ENCODE measurements at regions not wholly inside any gene's neighbourhood (a gene's known extent, or its start where the extent isn't known, plus 50 kb on each side); places are given as distances from the start of the nearest gene placed in this dataset.

DNA sequence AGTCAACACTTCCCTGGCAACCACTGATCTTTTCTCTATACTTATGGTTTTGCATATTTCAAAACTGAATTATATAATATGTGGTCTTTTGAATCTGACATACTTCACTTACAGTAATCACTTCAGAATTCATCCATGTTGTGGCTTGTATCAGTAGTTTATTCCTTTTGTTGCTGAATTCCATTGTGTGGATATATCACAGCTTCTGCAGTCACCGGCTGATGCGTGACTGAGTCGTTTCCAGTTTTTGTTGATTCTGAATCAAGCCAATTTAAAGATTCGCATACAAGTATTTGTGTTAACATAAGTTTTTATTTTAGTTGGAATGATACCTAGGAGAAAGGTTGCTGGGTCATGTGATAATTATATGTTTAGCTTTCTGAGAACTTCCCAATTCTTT is 672.5 kb upstream of the ANKRD30A start:
- H3K27ac ChIP-seq (ENCODE audit: insufficient read depth, low read depth, low read length) = no peak overlapping the region
- POLR2A ChIA-PET = no interaction called here

More for the DNA sequence above, 672.5 kb upstream of the ANKRD30A start:
- H3K4me2 ChIP-seq (ENCODE audit: insufficient read depth, low read length) = no peak overlapping the region
- no peaks in the 10 kb centered on the region for H3K27me3 ChIP-seq (ENCODE audit: control insufficient read depth in 2 of 2, insufficient read depth in 2 of 2, low read length in 2 of 2)
- DNase-seq (ENCODE audit: low read depth, low spot score) (peak; percentile 61), FAIRE-seq (no peak)
- H3K9ac ChIP-seq (replicated peaks; ENCODE audit: extremely low read depth, insufficient read depth, low read length) = no peak overlapping the region
- no TSS peak for BruUV-seq (replicated peaks)
- CTCF ChIA-PET = no interaction called here
- H3K36me3 ChIP-seq (ENCODE audit: control insufficient read depth in 2 of 2, extremely low read depth in 1 of 2, insufficient read depth in 2 of 2, low read length in 2 of 2) = no peaks in the 10 kb centered on the region
- intact Hi-C loops (cut with micrococcal nuclease) (no loop called here), dilution Hi-C loops (cut with MboI; ENCODE audit: extremely low pct_ligation_motif_present, low sequenced_read_pairs) (no loop called here)
- H3K9me1 ChIP-seq (replicated peaks; ENCODE audit: control insufficient read depth, extremely low read depth, insufficient read depth, low read length) = no peaks in the 10 kb centered on the region
- no peaks in the 10 kb centered on the region for H4K20me1 ChIP-seq (replicated peaks; ENCODE audit: control insufficient read depth, extremely low read depth, insufficient read depth, low read length)
- no peaks in the 10 kb centered on the region for H3K9me3 ChIP-seq (replicated peaks; ENCODE audit: control insufficient read depth, insufficient read depth, low read length)
- TF ChIP-seq MYC (IDR thresholded peaks at IDR 0.05; ENCODE audit: low read depth, low read length) = no peak
- no peak for TF ChIP-seq FOS (IDR thresholded peaks at IDR 0.05; ENCODE audit: borderline replicate concordance, insufficient read depth, low read length)
- no peak for TF ChIP-seq POLR2A (IDR thresholded peaks at IDR 0.05; ENCODE audit: low read depth, low read length)
- TF ChIP-seq POLR2AphosphoS5 (IDR thresholded peaks at IDR 0.05; ENCODE audit: insufficient read depth, low read depth, low read length) = no peak
- no peak for TF ChIP-seq CTCF (IDR thresholded peaks at IDR 0.05; ENCODE audit: extremely low read depth in 1 of 2, insufficient read depth in 1 of 2, low read depth in 1 of 2, low read length in 2 of 2)
- TF ChIP-seq GATA2 (IDR thresholded peaks at IDR 0.05; ENCODE audit: insufficient read depth, insufficient read length, low read depth, low read length) = no peak
- no peak for TF ChIP-seq JUN (IDR thresholded peaks at IDR 0.05; ENCODE audit: borderline replicate concordance, insufficient read depth, insufficient read length, low read depth)
- no peak for TF ChIP-seq EZH2 (IDR thresholded peaks at IDR 0.05; ENCODE audit: borderline replicate concordance, low read depth, low read length, severe bottlenecking)
- no peak for TF ChIP-seq MAX (IDR thresholded peaks at IDR 0.05; ENCODE audit: insufficient read depth, insufficient read length)
- H3K4me1 ChIP-seq (ENCODE audit: control insufficient read depth, extremely low read depth, insufficient read depth, low read length) = peaks cover 9% of the 10 kb centered on the region
- no peak overlapping the region for H2AFZ ChIP-seq (ENCODE audit: low read depth, low read length)
- no peaks in the 10 kb centered on the region for H3K79me2 ChIP-seq (ENCODE audit: control insufficient read depth, insufficient read depth, low read length)
- no peak overlapping the region for H3K4me3 ChIP-seq (replicated peaks in 1 of 3; ENCODE audit: insufficient read depth in 1 of 3, low read depth in 1 of 3, low read length in 3 of 3)

Data from endothelial cell of umbilical vein (primary cell).